ENCODE measurements at regions not wholly inside any gene's neighbourhood (a gene's known extent, or its start where the extent isn't known, plus 50 kb on each side); places are given as distances from the start of the nearest gene placed in this dataset.

DNA sequence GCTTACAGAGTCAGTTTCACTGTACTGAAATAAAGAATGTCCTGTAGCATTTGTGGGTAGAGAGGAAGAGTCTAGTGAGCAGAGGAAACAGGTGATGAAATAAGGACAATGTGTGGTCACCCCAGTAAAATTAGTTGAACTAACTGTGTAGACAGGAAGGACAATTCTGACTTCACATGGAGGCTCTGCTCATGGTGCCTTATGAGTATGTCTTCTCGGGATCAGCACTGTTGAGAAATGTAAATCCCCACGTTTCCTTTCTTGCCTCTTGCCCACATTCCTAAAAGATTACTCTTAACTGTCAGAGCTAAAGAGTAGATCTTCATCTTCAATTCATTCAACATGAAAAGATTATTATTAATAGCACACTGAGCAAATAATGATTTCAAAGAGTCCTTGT is 113.2 kb upstream of the FLRT2 start:
- Histone ChIP-seq H3K4me1 (peaks cover 0 to 3% (median 0%) of the 10 kb centered on the region in 4 donors), H3K27ac (no peak overlapping the region), H3K9me3 (no peaks in the 10 kb centered on the region), H3K36me3 (no peaks in the 10 kb centered on the region), H3K27me3 (no peaks in the 10 kb centered on the region), H3K4me3 (no peak overlapping the region)
- intact Hi-C loops (cut with DNase I; ENCODE audit: low total_unique reads): no loop called here
- in situ Hi-C loops (cut with MboI; ENCODE audit: low pct_ligation_motif_present in 1 of 4, low pct_unique_long_range_greater_than_20kb in 1 of 4, low sequenced_read_pairs in 3 of 4): no loop called here
- TF ChIP-seq POLR2AphosphoS5 (IDR thresholded peaks at IDR 0.05) (no peak), EP300 (IDR thresholded peaks at IDR 0.05; ENCODE audit: low read depth) (no peak), POLR2A (IDR thresholded peaks at IDR 0.05) (no peak), CTCF (IDR thresholded peaks at IDR 0.05) (no peak)
- 35 to 38% methylated on average over 2 of the region's 2 CpGs for WGBS, 2 donors (ENCODE audit: low coverage in 1 of 2)
- no peak for DNase-seq

DNA sequence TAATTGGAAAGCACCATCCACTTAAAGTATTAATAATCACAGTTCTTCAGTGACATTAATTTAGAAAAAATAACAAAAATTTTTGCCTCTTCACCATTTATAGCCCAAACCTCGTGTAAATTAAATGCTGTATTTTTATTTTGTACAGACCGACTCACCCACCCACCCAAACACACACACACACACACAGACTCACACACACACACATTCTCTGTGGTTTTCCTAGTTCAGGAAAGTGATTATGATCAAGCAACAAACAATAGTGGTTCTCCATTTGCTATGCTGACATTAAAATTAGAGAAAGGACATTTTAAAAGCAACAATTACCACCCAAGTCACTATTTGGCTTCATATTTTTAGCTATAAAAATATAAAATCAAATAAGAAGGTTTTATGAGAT is 112.5 kb upstream of the FLRT2 start:
- H3K27me3 ChIP-seq: no peaks in the 10 kb centered on the region
- 44 to 54% methylated on average over 2 of the region's 2 CpGs for WGBS, 2 donors (ENCODE audit: low coverage in 1 of 2)
- H3K4me1 ChIP-seq: peaks cover 0 to 3% (median 0%) of the 10 kb centered on the region in 4 donors
- TF ChIP-seq CTCF (IDR thresholded peaks at IDR 0.05) (no peak), POLR2A (IDR thresholded peaks at IDR 0.05) (no peak), EP300 (IDR thresholded peaks at IDR 0.05; ENCODE audit: low read depth) (no peak), POLR2AphosphoS5 (IDR thresholded peaks at IDR 0.05) (no peak)
- H3K4me3 ChIP-seq: no peak overlapping the region
- no peaks in the 10 kb centered on the region for H3K9me3 ChIP-seq
- intact Hi-C loops (cut with DNase I; ENCODE audit: low total_unique reads) (no loop called here), in situ Hi-C loops (cut with MboI; ENCODE audit: low pct_ligation_motif_present in 1 of 4, low pct_unique_long_range_greater_than_20kb in 1 of 4, low sequenced_read_pairs in 3 of 4) (no loop called here)
- DNase-seq: no peak
- no peak overlapping the region for H3K27ac ChIP-seq
- H3K36me3 ChIP-seq: no peaks in the 10 kb centered on the region

GRCh38 chr14:85418721-85419120 is 111.2 kb upstream of the FLRT2 start:
- Histone ChIP-seq H3K4me1 (peaks cover 0 to 3% (median 0%) of the 10 kb centered on the region in 4 donors), H3K27ac (no peak overlapping the region), H3K9me3 (no peaks in the 10 kb centered on the region), H3K4me3 (no peak overlapping the region), H3K36me3 (no peaks in the 10 kb centered on the region), H3K27me3 (no peaks in the 10 kb centered on the region)
- 55 to 63% methylated on average over 1 of the region's 1 CpG for WGBS, 2 donors (ENCODE audit: low coverage in 1 of 2)
- no peak for DNase-seq
- TF ChIP-seq EP300 (IDR thresholded peaks at IDR 0.05; ENCODE audit: low read depth) (no peak), CTCF (IDR thresholded peaks at IDR 0.05) (no peak), POLR2AphosphoS5 (IDR thresholded peaks at IDR 0.05) (no peak), POLR2A (IDR thresholded peaks at IDR 0.05) (no peak)
- in situ Hi-C loops (cut with MboI; ENCODE audit: low pct_ligation_motif_present in 1 of 4, low pct_unique_long_range_greater_than_20kb in 1 of 4, low sequenced_read_pairs in 3 of 4): no loop called here
- intact Hi-C loops (cut with DNase I; ENCODE audit: low total_unique reads): no loop called here

GRCh38 chr14:85420278-85420677 is 109.7 kb upstream of the FLRT2 start:
- no peak for DNase-seq
- 69 to 91% methylated on average over 1 of the region's 1 CpG for WGBS, 2 donors (ENCODE audit: low coverage in 1 of 2)
- Histone ChIP-seq H3K36me3 (no peaks in the 10 kb centered on the region), H3K4me1 (peaks cover 0 to under 1% (median 0%) of the 10 kb centered on the region in 4 donors), H3K4me3 (no peak overlapping the region), H3K27me3 (no peaks in the 10 kb centered on the region), H3K9me3 (no peaks in the 10 kb centered on the region), H3K27ac (no peak overlapping the region)
- TF ChIP-seq EP300 (IDR thresholded peaks at IDR 0.05; ENCODE audit: low read depth) (no peak), POLR2A (IDR thresholded peaks at IDR 0.05) (no peak), POLR2AphosphoS5 (IDR thresholded peaks at IDR 0.05) (no peak), CTCF (IDR thresholded peaks at IDR 0.05) (no peak)
- in situ Hi-C loops (cut with MboI; ENCODE audit: low pct_ligation_motif_present in 1 of 4, low pct_unique_long_range_greater_than_20kb in 1 of 4, low sequenced_read_pairs in 3 of 4): no loop called here
- intact Hi-C loops (cut with DNase I; ENCODE audit: low total_unique reads): no loop called here

All from transverse colon (tissue), 4 donors.